Mesothelial cell of epicardium (in vitro differentiated cells): ENCODE measurements at regions not wholly inside any gene's neighbourhood (a gene's known extent, or its start where the extent isn't known, plus 50 kb on each side); places are given as distances from the start of the nearest gene placed in this dataset.

Experiments
- DNase-seq, 2 experiments: peaks; one replicate each; pipeline ENCODE4 v3.0.0; 2021; ENCODE audit warnings: low spot score in 2 of 2; ENCODE audit not compliant: unreplicated experiment in 2 of 2
- H3K27ac Mint-ChIP-seq: 2 replicates; pipeline ENCODE4 v1.8.0; 2021; ENCODE audit warnings: mixed read lengths
- H3K27me3 Mint-ChIP-seq: 2 replicates; pipeline ENCODE4 v1.8.0; 2021; ENCODE audit warnings: low read depth, mixed read lengths
- H3K36me3 Mint-ChIP-seq: 2 replicates; pipeline ENCODE4 v1.8.0; 2021; ENCODE audit warnings: mixed read lengths
- H3K4me1 Mint-ChIP-seq: 2 replicates; pipeline ENCODE4 v1.8.0; 2021; ENCODE audit warnings: mixed read lengths
- H3K4me3 Mint-ChIP-seq: 2 replicates; pipeline ENCODE4 v1.8.0; 2021; ENCODE audit warnings: mild to moderate bottlenecking, moderate library complexity, mixed read lengths
- H3K9me3 Mint-ChIP-seq: 2 replicates; pipeline ENCODE4 v1.8.0; 2021; ENCODE audit warnings: mixed read lengths
- TF ChIP-seq, protein P1 (sequence below): fragments of 200-600 bp; sonication (generic); IDR thresholded peaks from one replicate; pipeline ENCODE4 v1.5.0; 2021; ENCODE audit warnings: antibody characterized with exemption; ENCODE audit not compliant: unreplicated experiment

DNA sequence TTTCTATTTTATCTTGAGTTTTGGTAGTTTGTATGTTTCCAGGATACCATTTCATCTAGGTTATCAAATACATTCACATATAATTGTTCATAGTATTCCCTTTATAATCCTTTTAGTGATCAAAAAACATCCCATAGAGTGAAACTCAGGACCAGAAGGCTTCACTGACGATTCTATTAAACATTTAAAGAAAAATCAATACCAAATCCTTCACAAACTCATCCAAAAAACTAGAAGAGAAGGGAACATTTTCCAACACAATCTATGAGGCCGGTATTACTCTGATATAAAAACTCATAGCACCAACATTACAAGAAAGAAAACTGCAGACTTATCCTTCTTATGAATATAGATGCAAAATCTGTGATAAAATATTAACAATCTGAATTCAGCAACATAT, 203.4 kb downstream of the ANKRD50 start:
- Mint-ChIP-seq H3K27me3 (no peaks in the 10 kb centered on the region), H3K36me3 (no peaks in the 10 kb centered on the region), H3K27ac (no peak overlapping the region), H3K9me3 (peaks cover 9% of the 10 kb centered on the region), H3K4me1 (peaks cover 3% of the 10 kb centered on the region), H3K4me3 (no peak overlapping the region)
- no peak for DNase-seq
- TF ChIP-seq, protein P1, sequence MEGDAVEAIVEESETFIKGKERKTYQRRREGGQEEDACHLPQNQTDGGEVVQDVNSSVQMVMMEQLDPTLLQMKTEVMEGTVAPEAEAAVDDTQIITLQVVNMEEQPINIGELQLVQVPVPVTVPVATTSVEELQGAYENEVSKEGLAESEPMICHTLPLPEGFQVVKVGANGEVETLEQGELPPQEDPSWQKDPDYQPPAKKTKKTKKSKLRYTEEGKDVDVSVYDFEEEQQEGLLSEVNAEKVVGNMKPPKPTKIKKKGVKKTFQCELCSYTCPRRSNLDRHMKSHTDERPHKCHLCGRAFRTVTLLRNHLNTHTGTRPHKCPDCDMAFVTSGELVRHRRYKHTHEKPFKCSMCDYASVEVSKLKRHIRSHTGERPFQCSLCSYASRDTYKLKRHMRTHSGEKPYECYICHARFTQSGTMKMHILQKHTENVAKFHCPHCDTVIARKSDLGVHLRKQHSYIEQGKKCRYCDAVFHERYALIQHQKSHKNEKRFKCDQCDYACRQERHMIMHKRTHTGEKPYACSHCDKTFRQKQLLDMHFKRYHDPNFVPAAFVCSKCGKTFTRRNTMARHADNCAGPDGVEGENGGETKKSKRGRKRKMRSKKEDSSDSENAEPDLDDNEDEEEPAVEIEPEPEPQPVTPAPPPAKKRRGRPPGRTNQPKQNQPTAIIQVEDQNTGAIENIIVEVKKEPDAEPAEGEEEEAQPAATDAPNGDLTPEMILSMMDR = no peak

DNA sequence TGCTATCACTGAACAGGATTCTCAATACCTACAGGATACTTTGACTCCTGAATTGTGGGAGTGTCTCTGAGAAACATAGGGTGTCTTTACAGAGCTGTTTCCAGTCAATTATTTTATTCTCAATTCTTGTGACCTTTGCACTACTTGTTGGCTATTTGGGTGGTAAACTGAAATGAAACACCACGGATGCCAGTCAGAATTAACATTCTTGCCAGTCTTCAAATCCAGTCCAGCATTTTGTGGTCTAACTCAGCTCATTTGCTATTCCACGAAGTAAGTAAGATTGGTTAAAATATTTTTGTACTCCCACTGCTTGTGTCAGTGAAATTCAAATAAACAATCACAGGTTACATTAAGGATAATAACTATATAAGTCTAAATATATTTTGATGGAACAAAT, 197.9 kb downstream of the ANKRD50 start:
- no peaks in the 10 kb centered on the region for H3K36me3 Mint-ChIP-seq
- TF ChIP-seq, protein P1 = no peak
- H3K4me3 Mint-ChIP-seq = no peak overlapping the region
- peaks cover 9% of the 10 kb centered on the region for H3K9me3 Mint-ChIP-seq
- no peak overlapping the region for H3K27ac Mint-ChIP-seq
- H3K27me3 Mint-ChIP-seq = no peaks in the 10 kb centered on the region
- no peak for DNase-seq
- H3K4me1 Mint-ChIP-seq = no peaks in the 10 kb centered on the region

DNA sequence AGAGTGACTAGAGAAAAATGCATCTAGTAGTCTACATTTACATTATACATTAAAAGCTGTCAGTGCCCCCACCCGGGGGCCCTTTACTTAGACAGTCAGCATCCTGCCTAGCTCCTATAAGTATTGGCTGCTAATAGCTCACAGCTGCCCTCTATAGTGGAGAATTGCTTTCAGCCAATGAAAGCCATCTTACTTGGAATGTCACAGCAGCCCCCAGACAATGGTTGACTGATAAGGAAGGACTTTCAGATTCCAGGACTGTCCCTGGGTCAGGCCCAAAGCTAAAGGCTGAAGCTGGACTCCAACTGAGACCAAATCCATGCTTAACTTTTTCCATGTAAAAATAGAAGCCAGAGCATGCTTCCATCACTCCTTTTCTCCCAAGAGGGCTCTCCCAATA, 196.9 kb downstream of the ANKRD50 start:
- TF ChIP-seq, protein P1 = no peak
- H3K27ac Mint-ChIP-seq = no peak overlapping the region
- H3K27me3 Mint-ChIP-seq = no peaks in the 10 kb centered on the region
- H3K4me3 Mint-ChIP-seq = no peak overlapping the region
- no peaks in the 10 kb centered on the region for H3K4me1 Mint-ChIP-seq
- H3K9me3 Mint-ChIP-seq = peaks cover 9% of the 10 kb centered on the region
- no peak for DNase-seq
- no peaks in the 10 kb centered on the region for H3K36me3 Mint-ChIP-seq

DNA sequence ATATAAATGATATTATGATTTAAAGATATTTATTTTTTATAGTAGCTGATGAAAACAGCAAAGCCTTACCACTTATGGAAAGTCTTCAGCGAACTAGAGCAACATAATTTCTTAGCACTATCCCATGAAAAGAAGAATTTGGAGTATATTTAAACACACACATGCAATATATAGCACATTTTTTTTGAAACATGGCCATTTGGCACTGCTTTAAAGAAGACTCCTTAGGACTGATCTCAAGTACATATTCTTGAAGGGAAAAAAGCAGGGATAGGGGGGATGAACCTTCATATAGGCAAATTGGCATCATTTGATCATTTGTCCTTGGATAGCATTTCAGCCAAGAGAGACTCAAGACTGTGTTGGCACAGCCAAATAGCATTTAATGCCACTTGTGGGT, 193.3 kb downstream of the ANKRD50 start:
- Mint-ChIP-seq H3K4me3 (no peak overlapping the region), H3K27ac (no peak overlapping the region), H3K9me3 (peaks cover 7% of the 10 kb centered on the region), H3K36me3 (no peaks in the 10 kb centered on the region), H3K27me3 (no peaks in the 10 kb centered on the region), H3K4me1 (no peaks in the 10 kb centered on the region)
- TF ChIP-seq, protein P1 = no peak
- no peak for DNase-seq

DNA sequence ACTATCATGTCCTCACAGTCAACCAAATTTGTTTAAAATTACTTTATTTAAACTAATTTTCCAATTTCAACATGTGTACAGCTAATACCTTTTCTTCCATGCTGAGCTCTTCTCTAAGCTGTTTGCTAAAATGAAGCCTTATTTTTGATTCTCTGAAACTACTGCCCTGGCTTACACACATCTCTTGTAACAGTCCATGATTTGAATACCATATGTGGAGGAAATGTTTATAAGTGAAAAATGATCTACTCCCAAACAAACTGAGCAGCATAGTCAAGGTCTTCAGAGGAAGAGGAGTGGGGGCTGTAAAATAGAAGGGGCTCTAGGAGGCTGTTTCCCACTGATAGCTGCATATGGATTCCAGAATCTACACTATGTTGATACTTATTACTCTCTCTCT, 188.7 kb downstream of the ANKRD50 start:
- H3K4me1 Mint-ChIP-seq = peaks cover 10% of the 10 kb centered on the region
- peak overlapping the region; percentile 23 for H3K27ac Mint-ChIP-seq
- H3K27me3 Mint-ChIP-seq = no peaks in the 10 kb centered on the region
- H3K9me3 Mint-ChIP-seq = peaks cover 13% of the 10 kb centered on the region
- no peak for DNase-seq
- H3K4me3 Mint-ChIP-seq = no peak overlapping the region
- H3K36me3 Mint-ChIP-seq = peaks cover 1% of the 10 kb centered on the region
- TF ChIP-seq, protein P1 = no peak

DNA sequence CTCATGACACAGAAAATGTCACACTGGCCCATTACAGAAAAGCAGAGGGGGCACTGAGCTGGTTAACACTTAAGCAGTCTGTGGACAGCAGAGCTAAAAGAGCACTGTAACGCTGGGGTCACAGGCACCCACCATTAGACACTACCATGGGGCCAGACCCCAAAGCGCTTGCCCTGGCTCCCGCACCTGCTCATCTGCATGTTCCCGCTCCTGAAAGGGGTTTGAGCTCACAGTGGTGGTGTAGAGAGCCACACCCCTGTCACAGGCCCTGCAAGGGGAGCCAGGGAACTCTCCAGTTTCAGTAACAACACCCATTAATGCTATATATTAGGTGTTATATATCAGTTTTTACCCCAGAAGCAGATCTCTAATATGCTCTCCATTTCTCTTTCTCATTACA, 187.0 kb downstream of the ANKRD50 start:
- TF ChIP-seq, protein P1 = no peak
- Mint-ChIP-seq H3K9me3 (peaks cover 13% of the 10 kb centered on the region), H3K27ac (no peak overlapping the region), H3K36me3 (peaks cover 1% of the 10 kb centered on the region), H3K27me3 (no peaks in the 10 kb centered on the region), H3K4me1 (peaks cover 10% of the 10 kb centered on the region), H3K4me3 (no peak overlapping the region)
- no peak for DNase-seq
